ENCODE measurements at regions not wholly inside any gene's neighbourhood (a gene's known extent, or its start where the extent isn't known, plus 50 kb on each side); places are given as distances from the start of the nearest gene placed in this dataset.

DNA sequence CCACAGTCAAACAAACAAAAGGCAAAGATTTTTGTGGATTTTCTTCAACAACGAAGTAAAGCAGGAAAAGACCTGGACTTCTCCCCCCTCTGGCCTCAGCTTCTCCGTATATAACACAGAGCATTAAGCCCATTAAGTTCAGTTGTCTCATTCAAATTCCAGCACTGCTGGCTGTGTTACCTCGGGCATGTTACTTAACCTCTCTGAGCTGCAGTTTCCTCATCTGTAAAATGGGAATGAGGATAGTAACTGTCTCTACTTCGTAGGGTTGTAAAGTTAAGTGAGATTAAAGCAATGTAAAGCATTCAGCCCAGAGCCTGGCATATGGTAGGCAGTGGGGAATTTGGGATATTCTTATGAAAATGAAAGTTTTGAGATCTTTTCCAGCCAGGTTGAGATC, 92.7 kb upstream of the SMIM23 start:
- CTCF ChIA-PET = no interaction called here
- intact Hi-C loops (cut with micrococcal nuclease; ENCODE audit: unreplicated experiment) = no loop called here
- no TSS peak for BruUV-seq (replicated peaks)
- POLR2A ChIA-PET (ENCODE audit: unreplicated experiment) = no interaction called here
- no peak for TF ChIP-seq EZH2 (IDR thresholded peaks at IDR 0.05; ENCODE audit: low read depth)
- TF ChIP-seq, protein P1, sequence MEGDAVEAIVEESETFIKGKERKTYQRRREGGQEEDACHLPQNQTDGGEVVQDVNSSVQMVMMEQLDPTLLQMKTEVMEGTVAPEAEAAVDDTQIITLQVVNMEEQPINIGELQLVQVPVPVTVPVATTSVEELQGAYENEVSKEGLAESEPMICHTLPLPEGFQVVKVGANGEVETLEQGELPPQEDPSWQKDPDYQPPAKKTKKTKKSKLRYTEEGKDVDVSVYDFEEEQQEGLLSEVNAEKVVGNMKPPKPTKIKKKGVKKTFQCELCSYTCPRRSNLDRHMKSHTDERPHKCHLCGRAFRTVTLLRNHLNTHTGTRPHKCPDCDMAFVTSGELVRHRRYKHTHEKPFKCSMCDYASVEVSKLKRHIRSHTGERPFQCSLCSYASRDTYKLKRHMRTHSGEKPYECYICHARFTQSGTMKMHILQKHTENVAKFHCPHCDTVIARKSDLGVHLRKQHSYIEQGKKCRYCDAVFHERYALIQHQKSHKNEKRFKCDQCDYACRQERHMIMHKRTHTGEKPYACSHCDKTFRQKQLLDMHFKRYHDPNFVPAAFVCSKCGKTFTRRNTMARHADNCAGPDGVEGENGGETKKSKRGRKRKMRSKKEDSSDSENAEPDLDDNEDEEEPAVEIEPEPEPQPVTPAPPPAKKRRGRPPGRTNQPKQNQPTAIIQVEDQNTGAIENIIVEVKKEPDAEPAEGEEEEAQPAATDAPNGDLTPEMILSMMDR (conservative IDR thresholded peaks at IDR 0.05) = no peak
- Histone ChIP-seq H3K4me3 (no peak overlapping the region), H4K20me1 (ENCODE audit: insufficient read depth) (no peaks in the 10 kb centered on the region), H3K27ac (no peak overlapping the region), H3K27me3 (ENCODE audit: insufficient read depth, low read depth) (peaks cover 11% of the 10 kb centered on the region), H3K9me3 (ENCODE audit: insufficient read depth, low read depth) (no peaks in the 10 kb centered on the region), H3K9me2 (ENCODE audit: insufficient read depth) (no peaks in the 10 kb centered on the region), H3K79me2 (ENCODE audit: low read depth) (no peaks in the 10 kb centered on the region), H2AFZ (no peak overlapping the region), H3K4me1 (replicated peaks; ENCODE audit: insufficient read depth) (no peaks in the 10 kb centered on the region), H3F3A (ENCODE audit: insufficient read depth, low read depth) (no peaks in the 10 kb centered on the region), H3K4me2 (no peak overlapping the region), H3K36me3 (ENCODE audit: low read depth) (no peaks in the 10 kb centered on the region)
- DNase-seq = no peak

DNA sequence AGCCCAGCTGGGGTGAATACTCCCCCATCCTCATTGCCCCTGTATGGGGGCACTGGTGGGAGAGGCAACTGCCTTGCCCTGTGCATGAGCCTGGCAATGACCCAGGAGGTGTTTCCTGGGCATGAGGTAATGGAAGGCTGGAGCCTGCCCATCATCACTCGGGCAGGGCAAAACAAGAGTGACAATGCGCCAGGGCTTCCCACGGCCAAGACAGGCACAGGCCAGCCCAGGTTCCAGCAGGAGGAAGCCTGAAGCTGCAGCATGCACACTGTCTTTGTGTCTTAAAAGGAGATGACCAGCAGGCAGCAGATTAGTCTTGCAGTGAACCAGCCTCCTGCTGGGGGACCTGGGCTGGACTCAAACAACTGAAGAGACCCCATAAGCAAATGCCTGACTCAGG, 92.2 kb upstream of the SMIM23 start:
- Histone ChIP-seq H3K4me3 (no peak overlapping the region), H3K9me2 (ENCODE audit: insufficient read depth) (no peaks in the 10 kb centered on the region), H3K27me3 (ENCODE audit: insufficient read depth, low read depth) (peaks cover 11% of the 10 kb centered on the region), H3K4me1 (replicated peaks; ENCODE audit: insufficient read depth) (no peaks in the 10 kb centered on the region), H3K9me3 (ENCODE audit: insufficient read depth, low read depth) (no peaks in the 10 kb centered on the region), H3K79me2 (ENCODE audit: low read depth) (no peaks in the 10 kb centered on the region), H3K4me2 (no peak overlapping the region), H4K20me1 (ENCODE audit: insufficient read depth) (no peaks in the 10 kb centered on the region), H2AFZ (no peak overlapping the region), H3K27ac (no peak overlapping the region), H3F3A (ENCODE audit: insufficient read depth, low read depth) (no peaks in the 10 kb centered on the region), H3K36me3 (ENCODE audit: low read depth) (no peaks in the 10 kb centered on the region)
- DNase-seq = no peak
- intact Hi-C loops (cut with micrococcal nuclease; ENCODE audit: unreplicated experiment) = no loop called here
- TF ChIP-seq, protein P1 (conservative IDR thresholded peaks at IDR 0.05) = no peak
- ChIA-PET POLR2A (ENCODE audit: unreplicated experiment) (no interaction called here), CTCF (no interaction called here)
- BruUV-seq (replicated peaks) = no TSS peak

DNA sequence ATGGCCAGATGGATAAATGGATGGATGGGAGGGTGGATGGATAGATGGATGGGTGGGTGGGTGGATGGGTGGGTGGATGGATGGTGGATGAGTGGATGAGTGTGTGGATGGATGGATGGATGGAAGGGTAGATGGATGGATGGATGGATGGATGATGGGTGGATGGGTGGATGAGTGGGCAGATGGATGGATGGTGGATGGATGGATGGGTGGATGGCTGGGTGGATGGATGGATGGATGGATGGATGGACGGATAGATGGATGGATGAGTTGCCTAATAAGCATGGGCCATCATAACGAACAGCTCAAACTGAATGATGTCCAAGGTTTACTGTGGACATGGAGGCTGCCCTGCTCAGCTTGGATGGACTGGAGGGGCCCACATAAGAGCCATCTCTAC, 89.8 kb upstream of the SMIM23 start:
- Histone ChIP-seq H4K20me1 (ENCODE audit: insufficient read depth) (no peaks in the 10 kb centered on the region), H2AFZ (no peak overlapping the region), H3K9me2 (ENCODE audit: insufficient read depth) (no peaks in the 10 kb centered on the region), H3K27me3 (ENCODE audit: insufficient read depth, low read depth) (peaks cover 11% of the 10 kb centered on the region), H3K79me2 (ENCODE audit: low read depth) (no peaks in the 10 kb centered on the region), H3K36me3 (ENCODE audit: low read depth) (no peaks in the 10 kb centered on the region), H3K9me3 (ENCODE audit: insufficient read depth, low read depth) (no peaks in the 10 kb centered on the region), H3K27ac (no peak overlapping the region), H3K4me3 (no peak overlapping the region), H3K4me1 (replicated peaks; ENCODE audit: insufficient read depth) (no peaks in the 10 kb centered on the region), H3F3A (ENCODE audit: insufficient read depth, low read depth) (no peaks in the 10 kb centered on the region), H3K4me2 (no peak overlapping the region)
- no peak for TF ChIP-seq EZH2 (IDR thresholded peaks at IDR 0.05; ENCODE audit: low read depth)
- TF ChIP-seq, protein P1 (conservative IDR thresholded peaks at IDR 0.05) = no peak
- DNase-seq = no peak
- CTCF ChIA-PET = no interaction called here
- BruUV-seq (replicated peaks) = no TSS peak
- POLR2A ChIA-PET (ENCODE audit: unreplicated experiment) = no interaction called here
- intact Hi-C loops (cut with micrococcal nuclease; ENCODE audit: unreplicated experiment) = no loop called here
